ENCODE measurements at regions not wholly inside any gene's neighbourhood (a gene's known extent, or its start where the extent isn't known, plus 50 kb on each side); places are given as distances from the start of the nearest gene placed in this dataset.
A peak's percentile ranks its signal among the peaks of the same experiment; 100 is the strongest.

DNA sequence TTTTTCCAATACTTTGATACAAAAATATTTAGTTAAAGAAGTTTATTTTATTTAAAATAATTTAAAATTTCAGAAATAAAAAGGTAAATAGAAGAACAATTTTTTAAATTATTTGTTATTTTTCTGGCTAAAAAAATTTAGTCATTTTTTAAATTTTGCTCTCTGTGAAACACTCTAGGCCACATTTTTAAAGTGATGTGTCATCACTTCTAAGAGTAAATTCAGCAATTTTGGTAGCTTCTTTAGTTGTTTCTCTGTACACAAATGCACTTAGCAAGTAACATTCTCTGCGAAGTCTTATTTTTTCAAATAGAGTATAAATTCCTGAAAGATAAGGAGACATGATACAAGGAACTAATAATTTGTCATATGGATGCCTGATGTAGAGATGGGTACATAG lies 760.0 kb upstream of the PRMT6 start:
- Histone ChIP-seq H3K79me2 (ENCODE audit: insufficient read depth, low read length) (no peaks in the 10 kb centered on the region), H3K4me2 (ENCODE audit: low read depth, low read length) (no peak overlapping the region), H3K4me3 (replicated peaks in 1 of 3; ENCODE audit: insufficient read depth in 1 of 3, low read depth in 2 of 3, low read length in 3 of 3) (no peak overlapping the region), H3K4me1 (ENCODE audit: insufficient read depth, low read length) (no peaks in the 10 kb centered on the region), H3K36me3 (replicated peaks in 1 of 2; ENCODE audit: control insufficient read depth in 1 of 2, insufficient read depth in 2 of 2, low read length in 2 of 2) (no peaks in the 10 kb centered on the region), H3K27ac (ENCODE audit: extremely low read length, insufficient read depth, low read length) (no peak overlapping the region), H4K20me1 (ENCODE audit: insufficient read depth, low read length) (no peaks in the 10 kb centered on the region), H2AFZ (ENCODE audit: low read length) (no peak overlapping the region), H3K9me3 (ENCODE audit: low read length) (peaks cover 50% of the 10 kb centered on the region), H3K9ac (ENCODE audit: insufficient read depth, low read depth, low read length) (no peak overlapping the region), H3K27me3 (ENCODE audit: control insufficient read depth in 1 of 2, insufficient read depth in 2 of 2, low read length in 2 of 2) (no peaks in the 10 kb centered on the region)
- peak in 1 of 2 experiments; percentile 80; a peak in 3 of 4 replicates for TF ChIP-seq MAFK (conservative IDR thresholded peaks at IDR 0.05 in 1 of 2, IDR thresholded peaks at IDR 0.05 in 1 of 2; ENCODE audit: low read length in 2 of 2)
- no peak for TF ChIP-seq ZKSCAN1 (IDR thresholded peaks at IDR 0.05; ENCODE audit: low read length)
- peak; percentile 67 for TF ChIP-seq MAFF (IDR thresholded peaks at IDR 0.05; ENCODE audit: low read depth, low read length)
- ATAC-seq (no peak), FAIRE-seq (no peak), DNase-seq (ENCODE audit: low spot score) (no peak)
- in situ Hi-C loops (cut with HindIII; ENCODE audit: extremely low pct_ligation_motif_present, low pct_unique_long_range_greater_than_20kb) = no loop called here
- 10% methylated on average over 1 of the region's 1 CpG for whole genome bisulfite sequencing (ENCODE audit: low lambda C conversion rate)
- BruUV-seq (replicated peaks) = no TSS peak
- ChIA-PET CTCF (ENCODE audit: low intra/inter-chr PET ratio, low total read pairs) (no interaction called here), POLR2A (no interaction called here)
- intact Hi-C loops (cut with micrococcal nuclease; ENCODE audit: unreplicated experiment) = no loop called here

DNA sequence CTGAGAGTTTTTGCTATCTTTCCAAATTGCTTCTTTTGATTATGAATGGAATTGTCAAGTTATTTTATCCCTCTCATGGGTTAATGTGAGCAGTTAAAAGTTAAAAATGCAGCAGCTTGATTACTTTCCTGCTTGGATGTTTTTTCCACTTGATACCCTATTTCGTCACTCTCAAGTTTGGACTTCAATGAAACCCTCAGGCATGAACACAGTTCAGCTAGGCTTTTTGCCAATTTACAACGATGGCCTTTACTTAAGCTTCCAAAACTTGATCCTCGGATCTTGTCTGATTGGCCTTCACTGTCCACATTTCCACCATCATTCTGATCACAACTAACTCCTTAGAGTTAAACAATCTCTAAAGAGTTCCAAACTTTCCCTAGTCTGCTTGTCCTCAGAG lies 752.4 kb upstream of the PRMT6 start:
- no peaks in the 10 kb centered on the region for H3K36me3 ChIP-seq (replicated peaks in 1 of 2; ENCODE audit: control insufficient read depth in 1 of 2, insufficient read depth in 2 of 2, low read length in 2 of 2)
- ChIA-PET CTCF (ENCODE audit: low intra/inter-chr PET ratio, low total read pairs) (no interaction called here), POLR2A (no interaction called here)
- H3K4me2 ChIP-seq (ENCODE audit: low read depth, low read length) = no peak overlapping the region
- no peaks in the 10 kb centered on the region for H3K79me2 ChIP-seq (ENCODE audit: insufficient read depth, low read length)
- in situ Hi-C loops (cut with HindIII; ENCODE audit: extremely low pct_ligation_motif_present, low pct_unique_long_range_greater_than_20kb) (no loop called here), intact Hi-C loops (cut with micrococcal nuclease; ENCODE audit: unreplicated experiment) (no loop called here)
- H4K20me1 ChIP-seq (ENCODE audit: insufficient read depth, low read length) = no peaks in the 10 kb centered on the region
- H3K9ac ChIP-seq (ENCODE audit: insufficient read depth, low read depth, low read length) = no peak overlapping the region
- BruUV-seq (replicated peaks) = no TSS peak
- H3K4me3 ChIP-seq (replicated peaks in 1 of 3; ENCODE audit: insufficient read depth in 1 of 3, low read depth in 2 of 3, low read length in 3 of 3) = no peak overlapping the region
- DNase-seq (ENCODE audit: low spot score) (no peak), FAIRE-seq (no peak), ATAC-seq (no peak)
- H3K27me3 ChIP-seq (ENCODE audit: control insufficient read depth in 1 of 2, insufficient read depth in 2 of 2, low read length in 2 of 2) = no peaks in the 10 kb centered on the region
- peaks cover 71% of the 10 kb centered on the region for H3K9me3 ChIP-seq (ENCODE audit: low read length)
- no peak overlapping the region for H2AFZ ChIP-seq (ENCODE audit: low read length)
- no peak overlapping the region for H3K27ac ChIP-seq (ENCODE audit: extremely low read length, insufficient read depth, low read length)
- no peaks in the 10 kb centered on the region for H3K4me1 ChIP-seq (ENCODE audit: insufficient read depth, low read length)
- 0% methylated on average over 3 of the region's 3 CpGs for WGBS (ENCODE audit: low lambda C conversion rate)
- TF ChIP-seq, protein P1, sequence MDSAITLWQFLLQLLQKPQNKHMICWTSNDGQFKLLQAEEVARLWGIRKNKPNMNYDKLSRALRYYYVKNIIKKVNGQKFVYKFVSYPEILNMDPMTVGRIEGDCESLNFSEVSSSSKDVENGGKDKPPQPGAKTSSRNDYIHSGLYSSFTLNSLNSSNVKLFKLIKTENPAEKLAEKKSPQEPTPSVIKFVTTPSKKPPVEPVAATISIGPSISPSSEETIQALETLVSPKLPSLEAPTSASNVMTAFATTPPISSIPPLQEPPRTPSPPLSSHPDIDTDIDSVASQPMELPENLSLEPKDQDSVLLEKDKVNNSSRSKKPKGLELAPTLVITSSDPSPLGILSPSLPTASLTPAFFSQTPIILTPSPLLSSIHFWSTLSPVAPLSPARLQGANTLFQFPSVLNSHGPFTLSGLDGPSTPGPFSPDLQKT (CRISPR knock-in tag; IDR thresholded peaks at IDR 0.05; ENCODE audit: borderline replicate concordance) = no peak
- no peak for TF ChIP-seq ZNF564 (CRISPR knock-in tag; IDR thresholded peaks at IDR 0.05)
- no peak for TF ChIP-seq DR1 (CRISPR knock-in tag; IDR thresholded peaks at IDR 0.05)
- no peak for TF ChIP-seq ZNF446 (CRISPR knock-in tag; IDR thresholded peaks at IDR 0.05)
